HG03139 (cell line): ENCODE measurements at regions not wholly inside any gene's neighbourhood (a gene's known extent, or its start where the extent isn't known, plus 50 kb on each side); places are given as distances from the start of the nearest gene placed in this dataset.
"Not testable (repeated sequence)": the region's sequence is repeated elsewhere in the genome, so short reads cannot be mapped to it uniquely, and the experiment has no call there.

Experiments used
- ATAC-seq: cut with Tn5 transposase; IDR thresholded peaks from one replicate; pipeline ENCODE4 v1.9.1; 2021; ENCODE audit not compliant: unreplicated experiment

GRCh38 chr2:210730672-210731071 lies 174.3 kb downstream of the CPS1 start:
- ATAC-seq = no peak

GRCh38 chr2:210746826-210747225 lies 190.4 kb downstream of the CPS1 start:
- ATAC-seq = not testable (repeated sequence)

- ATAC-seq = no peak
These were observed 196.1 kb downstream of the CPS1 start for GRCh38 chr2:210752532-210752931.

GRCh38 chr2:210753386-210753785 lies 197.0 kb downstream of the CPS1 start:
- no peak for ATAC-seq

- no peak for ATAC-seq
These were observed 200.5 kb downstream of the CPS1 start for GRCh38 chr2:210756855-210757254.

GRCh38 chr2:210762604-210763588 lies 206.5 kb downstream of the CPS1 start:
- ATAC-seq = no peak

- no peak for ATAC-seq
These were observed 212.0 kb downstream of the CPS1 start for GRCh38 chr2:210768329-210768910.

GRCh38 chr2:210776756-210777155 lies 220.4 kb downstream of the CPS1 start:
- ATAC-seq = no peak

GRCh38 chr2:210782222-210782621 lies 225.8 kb downstream of the CPS1 start:
- no peak for ATAC-seq

GRCh38 chr2:210787831-210788230 lies 231.4 kb downstream of the CPS1 start:
- ATAC-seq = not testable (repeated sequence)

GRCh38 chr2:210792000-210792399 lies 235.6 kb downstream of the CPS1 start:
- ATAC-seq = no peak

- no peak for ATAC-seq
These were observed 239.1 kb downstream of the CPS1 start for GRCh38 chr2:210795506-210795905.

- ATAC-seq = no peak
These were observed 241.8 kb downstream of the CPS1 start for GRCh38 chr2:210798180-210798579.

- no peak for ATAC-seq
These were observed 258.0 kb downstream of the CPS1 start for GRCh38 chr2:210814251-210815025.

- no peak for ATAC-seq
These were observed 260.4 kb downstream of the CPS1 start for GRCh38 chr2:210816769-210817168.

GRCh38 chr2:210818473-210818872 lies 262.1 kb downstream of the CPS1 start:
- no peak for ATAC-seq

- no peak for ATAC-seq
These were observed 277.0 kb downstream of the CPS1 start for GRCh38 chr2:210833403-210833802.

- no peak for ATAC-seq
These were observed 282.6 kb downstream of the CPS1 start for GRCh38 chr2:210839034-210839433.

- ATAC-seq = no peak
These were observed 283.1 kb downstream of the CPS1 start for GRCh38 chr2:210839450-210839849.

- ATAC-seq = no peak
These were observed 286.5 kb downstream of the CPS1 start for GRCh38 chr2:210842896-210843295.

- ATAC-seq = no peak
These were observed 287.6 kb downstream of the CPS1 start for GRCh38 chr2:210844016-210844415.
